Endothelial cell of umbilical vein (primary cell): ENCODE measurements at regions not wholly inside any gene's neighbourhood (a gene's known extent, or its start where the extent isn't known, plus 50 kb on each side); places are given as distances from the start of the nearest gene placed in this dataset.

Experiments used
- BruUV-seq: library from RNA; stranded (reverse); fragments of 400-500 nt; replicated peaks from 2 replicates; lab custom pipeline; 2021; lab: Mats Ljungman, UMichigan
- CTCF ChIA-PET: fragments of 300-600, 350-600 bp; sonication (Branson Sonifier 250); formaldehyde crosslinking; loops from one replicate; lab custom pipeline; 2021; ENCODE audit warnings: antibody characterized with exemption, inconsistent platforms; lab: Charles Lee
- POLR2A ChIA-PET: fragments of 300-600, 350-600 bp; sonication (Branson Sonifier 250); formaldehyde crosslinking; loops from one replicate; lab custom pipeline; 2021; ENCODE audit warnings: antibody characterized with exemption, inconsistent platforms; lab: Charles Lee
- DNase-seq: peaks from one replicate; pipeline ENCODE4 v3.0.0-alpha.2; 2011; ENCODE audit warnings: low read depth, low spot score
- FAIRE-seq: peaks from 2 replicates; lab custom pipeline; 2011; peaks lifted over from hg19 to GRCh38; lab: Jason Lieb, UNC
- H2AFZ ChIP-seq: 2 replicates; pipeline ENCODE4 v1.6.0; 2012; ENCODE audit warnings: low read depth, low read length, control low read depth, inconsistent platforms
- H3K27ac ChIP-seq: 2 replicates; pipeline ENCODE4 v1.5.1; 2011; ENCODE audit warnings: low read depth, mild to moderate bottlenecking, control low read depth, low read length, moderate library complexity; ENCODE audit not compliant: insufficient read depth
- H3K27me3 ChIP-seq, 2 experiments: 2 replicates each; pipeline versions ENCODE4 v1.6.0 to v1.6.1; 2011; ENCODE audit warnings: low read length in 2 of 2, mixed read lengths in 1 of 2; ENCODE audit not compliant: control insufficient read depth in 2 of 2, insufficient read depth in 2 of 2
- H3K36me3 ChIP-seq, 2 experiments: 2 replicates in 1 of 2; 3 replicates in 1 of 2; pipeline ENCODE4 v1.5.1; 2011; ENCODE audit warnings: low read length in 2 of 2, mild to moderate bottlenecking in 1 of 2, moderate library complexity in 1 of 2; ENCODE audit not compliant: control insufficient read depth in 2 of 2, insufficient read depth in 2 of 2; ENCODE audit errors: extremely low read depth in 1 of 2
- H3K4me1 ChIP-seq: 3 replicates; pipeline ENCODE4 v1.5.1; 2011; ENCODE audit warnings: mild to moderate bottlenecking, low read length; ENCODE audit not compliant: control insufficient read depth, insufficient read depth; ENCODE audit errors: extremely low read depth
- H3K4me2 ChIP-seq: 2 replicates; pipeline ENCODE4 v1.6.1; 2011; ENCODE audit warnings: low read length, control low read depth, mixed read lengths; ENCODE audit not compliant: insufficient read depth
- H3K4me3 ChIP-seq, 3 experiments: fragments of 200-600 bp in 1 of 3; sonication (generic), shearing (Covaris generic) in 1 of 3; replicated peaks in 1 of 3; 2 replicates each; pipeline ENCODE4 v1.5.1; 2011 to 2016; ENCODE audit warnings: control low read depth in 3 of 3, low read length in 3 of 3, mild to moderate bottlenecking in 2 of 3, inconsistent platforms in 1 of 3, low read depth in 1 of 3, moderate library complexity in 1 of 3; ENCODE audit not compliant: insufficient read depth in 1 of 3
- H3K79me2 ChIP-seq: 2 replicates; pipeline ENCODE4 v1.6.0; 2012; ENCODE audit warnings: low read length, inconsistent platforms; ENCODE audit not compliant: control insufficient read depth, insufficient read depth
- H3K9ac ChIP-seq: replicated peaks from 2 replicates; pipeline ENCODE3; 2011; ENCODE audit warnings: low read length, control low read depth; ENCODE audit not compliant: insufficient read depth; ENCODE audit errors: extremely low read depth
- H3K9me1 ChIP-seq: replicated peaks from 3 replicates; pipeline ENCODE4 v1.6.0; 2011; ENCODE audit warnings: mild to moderate bottlenecking, low read length; ENCODE audit not compliant: control insufficient read depth, insufficient read depth; ENCODE audit errors: extremely low read depth
- H3K9me3 ChIP-seq: replicated peaks from 2 replicates; pipeline ENCODE4 v1.5.1; 2012; ENCODE audit warnings: low read length, inconsistent platforms; ENCODE audit not compliant: control insufficient read depth, insufficient read depth
- H4K20me1 ChIP-seq: replicated peaks from 2 replicates; pipeline ENCODE3; 2011; ENCODE audit warnings: mild to moderate bottlenecking, low read length; ENCODE audit not compliant: control insufficient read depth, insufficient read depth; ENCODE audit errors: extremely low read depth
- EZH2 ChIP-seq: IDR thresholded peaks from 2 replicates; pipeline ENCODE4 v1.6.1; 2012; ENCODE audit warnings: borderline replicate concordance, low read depth, mild to moderate bottlenecking, moderate library complexity, low read length, inconsistent platforms; ENCODE audit not compliant: severe bottlenecking
- FOS ChIP-seq: IDR thresholded peaks from 2 replicates; pipeline ENCODE4 v1.6.1; 2011; ENCODE audit warnings: mild to moderate bottlenecking, low read length, moderate library complexity, borderline replicate concordance; ENCODE audit not compliant: insufficient read depth
- GATA2 ChIP-seq: IDR thresholded peaks from 2 replicates; pipeline ENCODE4 v1.7.0; 2011; ENCODE audit warnings: low read depth, mild to moderate bottlenecking, moderate library complexity, mixed read lengths, low read length; ENCODE audit not compliant: insufficient read length, insufficient read depth
- JUN ChIP-seq: IDR thresholded peaks from 2 replicates; pipeline ENCODE4 v1.6.1; 2011; ENCODE audit warnings: borderline replicate concordance, low read depth; ENCODE audit not compliant: insufficient read length, insufficient read depth
- MAX ChIP-seq: IDR thresholded peaks from 2 replicates; pipeline ENCODE4 v1.6.1; 2011; ENCODE audit not compliant: insufficient read depth, insufficient read length
- MYC ChIP-seq: IDR thresholded peaks from one replicate; pipeline ENCODE4 v1.6.1; 2011; ENCODE audit warnings: mild to moderate bottlenecking, low read depth, low read length
- POLR2A ChIP-seq: IDR thresholded peaks from 2 replicates; pipeline ENCODE4 v1.6.1; 2012; ENCODE audit warnings: low read depth, mild to moderate bottlenecking, control low read depth, low read length
- POLR2AphosphoS5 ChIP-seq: IDR thresholded peaks from 2 replicates; pipeline ENCODE4 v1.6.1; 2012; ENCODE audit warnings: low read depth, mild to moderate bottlenecking, control low read depth, low read length, moderate library complexity; ENCODE audit not compliant: insufficient read depth
- dilution Hi-C: fragments of 300-500 bp; cut with MboI; formaldehyde crosslinking; loops from one replicate; pipeline ENCODE4 v1.15.0; 2019; ENCODE audit warnings: low sequenced_read_pairs; ENCODE audit not compliant: extremely low pct_ligation_motif_present
- intact Hi-C: fragments of 100-400 bp; cut with micrococcal nuclease; formaldehyde crosslinking; loops from one replicate; pipeline ENCODE4 v1.10.0; 2022
- TF ChIP-seq, protein P1 (sequence below), 2 donors: IDR thresholded peaks; 1 replicate in 1 of 2; 2 replicates in 1 of 2; pipeline ENCODE4 v1.5.1; 2011; ENCODE audit warnings: low read length in 2 of 2, mild to moderate bottlenecking in 2 of 2, moderate library complexity in 2 of 2, control low read depth in 1 of 2, inconsistent platforms in 1 of 2, low read depth in 1 of 2; ENCODE audit not compliant: insufficient read depth in 1 of 2; ENCODE audit errors: extremely low read depth in 1 of 2

DNA sequence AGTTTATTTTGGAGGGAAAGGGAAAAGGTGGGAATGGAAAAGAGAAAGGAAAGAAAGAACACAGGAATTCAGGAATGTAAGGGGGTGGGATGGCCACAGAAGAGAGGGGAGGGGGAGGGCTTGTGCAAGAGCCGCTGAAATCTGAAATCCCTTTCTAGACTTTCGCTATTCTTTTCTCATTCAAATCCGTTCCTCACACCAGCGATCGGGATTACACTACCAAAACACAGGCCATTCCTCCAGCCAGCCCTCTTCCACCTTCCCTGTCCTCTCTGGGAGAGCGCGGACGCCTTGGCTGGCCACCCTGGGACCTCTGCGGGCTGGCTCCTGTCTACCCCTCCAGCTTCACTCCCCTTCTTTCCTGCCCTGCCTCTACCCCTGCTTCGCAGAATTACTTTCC lies 102.3 kb downstream of the CDCA7 start:
- CTCF ChIA-PET, result interaction anchor here (1.3 kb wide), 1 partner anchor 8 kb away, joined by 5 read pairs; no protein-coding TSS in a partner anchor

DNA sequence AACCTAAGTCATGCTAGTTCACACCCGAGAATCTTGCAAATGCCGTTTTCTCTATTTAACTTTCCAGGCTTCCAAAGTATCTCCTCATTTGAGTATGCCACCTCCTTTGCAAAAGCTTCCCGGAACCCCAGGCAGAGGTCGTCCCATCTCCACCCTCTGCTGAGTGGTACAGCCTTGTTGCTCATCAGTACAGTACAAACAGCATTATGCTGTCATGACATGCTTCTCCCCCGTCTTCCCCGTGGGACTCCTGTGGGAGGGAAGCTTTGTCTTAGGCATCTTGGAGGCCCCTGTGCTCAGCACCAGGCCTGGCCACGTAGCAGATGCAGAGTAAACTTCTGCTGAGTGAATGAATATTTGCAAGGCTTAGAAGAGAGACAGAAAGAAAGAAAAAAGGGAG lies 102.7 kb downstream of the CDCA7 start:
- Histone ChIP-seq H3K27ac (no peak overlapping the region), H3K9me1 (no peaks in the 10 kb centered on the region), H3K4me3 (no peak overlapping the region), H4K20me1 (no peaks in the 10 kb centered on the region), H2AFZ (no peak overlapping the region), H3K9ac (no peak overlapping the region), H3K4me1 (no peaks in the 10 kb centered on the region), H3K79me2 (no peaks in the 10 kb centered on the region), H3K9me3 (no peaks in the 10 kb centered on the region), H3K27me3 (peaks cover 0 to 3% of the 10 kb centered on the region in 2 experiments), H3K36me3 (no peaks in the 10 kb centered on the region), H3K4me2 (no peak overlapping the region)
- TF ChIP-seq, protein P1, sequence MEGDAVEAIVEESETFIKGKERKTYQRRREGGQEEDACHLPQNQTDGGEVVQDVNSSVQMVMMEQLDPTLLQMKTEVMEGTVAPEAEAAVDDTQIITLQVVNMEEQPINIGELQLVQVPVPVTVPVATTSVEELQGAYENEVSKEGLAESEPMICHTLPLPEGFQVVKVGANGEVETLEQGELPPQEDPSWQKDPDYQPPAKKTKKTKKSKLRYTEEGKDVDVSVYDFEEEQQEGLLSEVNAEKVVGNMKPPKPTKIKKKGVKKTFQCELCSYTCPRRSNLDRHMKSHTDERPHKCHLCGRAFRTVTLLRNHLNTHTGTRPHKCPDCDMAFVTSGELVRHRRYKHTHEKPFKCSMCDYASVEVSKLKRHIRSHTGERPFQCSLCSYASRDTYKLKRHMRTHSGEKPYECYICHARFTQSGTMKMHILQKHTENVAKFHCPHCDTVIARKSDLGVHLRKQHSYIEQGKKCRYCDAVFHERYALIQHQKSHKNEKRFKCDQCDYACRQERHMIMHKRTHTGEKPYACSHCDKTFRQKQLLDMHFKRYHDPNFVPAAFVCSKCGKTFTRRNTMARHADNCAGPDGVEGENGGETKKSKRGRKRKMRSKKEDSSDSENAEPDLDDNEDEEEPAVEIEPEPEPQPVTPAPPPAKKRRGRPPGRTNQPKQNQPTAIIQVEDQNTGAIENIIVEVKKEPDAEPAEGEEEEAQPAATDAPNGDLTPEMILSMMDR (IDR thresholded peaks at IDR 0.05; ENCODE audit: extremely low read depth in 1 of 2, insufficient read depth in 1 of 2, low read depth in 1 of 2, low read length in 2 of 2), result no peak
- TF ChIP-seq EZH2 (no peak), GATA2 (no peak), POLR2A (no peak), JUN (no peak), FOS (no peak), MYC (no peak), MAX (no peak), POLR2AphosphoS5 (no peak)
- CTCF ChIA-PET, result interaction anchor here (1.3 kb wide), 1 partner anchor 9 kb away, joined by 5 read pairs; no protein-coding TSS in a partner anchor
- FAIRE-seq, result no peak
- POLR2A ChIA-PET, result no interaction called here
- DNase-seq, result no peak
- dilution Hi-C loops (no loop called here), intact Hi-C loops (no loop called here)
- no TSS peak for BruUV-seq

More for the DNA sequence above, 102.3 kb downstream of the CDCA7 start:
- Histone ChIP-seq H3K79me2 (no peaks in the 10 kb centered on the region), H3K9me3 (no peaks in the 10 kb centered on the region), H3K4me2 (no peak overlapping the region), H3K27ac (no peak overlapping the region), H3K9me1 (no peaks in the 10 kb centered on the region), H3K4me3 (no peak overlapping the region), H2AFZ (no peak overlapping the region), H4K20me1 (no peaks in the 10 kb centered on the region), H3K4me1 (no peaks in the 10 kb centered on the region), H3K27me3 (peaks cover 0 to 3% of the 10 kb centered on the region in 2 experiments), H3K9ac (no peak overlapping the region), H3K36me3 (no peaks in the 10 kb centered on the region)
- intact Hi-C loops, result no loop called here
- dilution Hi-C loops, result no loop called here
- no peak for FAIRE-seq
- no peak for TF ChIP-seq POLR2AphosphoS5
- no peak for TF ChIP-seq POLR2A
- no peak for TF ChIP-seq MYC
- no peak for TF ChIP-seq JUN
- TF ChIP-seq, protein P1 (IDR thresholded peaks at IDR 0.05; ENCODE audit: extremely low read depth in 1 of 2, insufficient read depth in 1 of 2, low read depth in 1 of 2, low read length in 2 of 2), result no peak
- TF ChIP-seq FOS, result no peak
- no TSS peak for BruUV-seq
- no peak for DNase-seq
- POLR2A ChIA-PET, result no interaction called here
